ENCODE measurements at regions not wholly inside any gene's neighbourhood (a gene's known extent, or its start where the extent isn't known, plus 50 kb on each side); places are given as distances from the start of the nearest gene placed in this dataset.
"Not testable (repeated sequence)": the region's sequence is repeated elsewhere in the genome, so short reads cannot be mapped to it uniquely, and the experiment has no call there.

- no peak for FAIRE-seq
These were observed 161.7 kb downstream of the SMARCA1 start for GRCh38 chrX:129361576-129361975.

- no peak for FAIRE-seq
These were observed 163.1 kb downstream of the SMARCA1 start for GRCh38 chrX:129360175-129360574.

DNA sequence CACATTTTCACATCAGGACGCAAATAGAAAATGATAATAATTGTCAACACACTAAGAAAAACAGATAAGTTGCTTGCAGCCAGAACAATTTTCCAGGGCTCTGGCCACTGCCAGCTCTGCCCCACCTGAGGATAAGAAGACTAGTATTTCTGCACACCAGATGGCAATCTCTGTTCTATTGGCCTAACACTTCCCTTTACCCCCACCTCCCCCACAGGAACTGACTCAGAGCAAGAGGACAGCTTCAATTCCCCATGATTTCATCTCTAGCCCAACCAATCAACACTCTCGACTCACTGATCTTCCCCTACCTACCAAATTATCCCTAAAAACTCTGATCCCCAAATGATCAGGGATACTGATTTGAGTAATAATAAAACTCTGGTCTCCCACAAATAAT lies 164.0 kb downstream of the SMARCA1 start:
- no peak for FAIRE-seq

- not testable (repeated sequence) for FAIRE-seq
These were observed 165.9 kb downstream of the SMARCA1 start for GRCh38 chrX:129357428-129357827.

DNA sequence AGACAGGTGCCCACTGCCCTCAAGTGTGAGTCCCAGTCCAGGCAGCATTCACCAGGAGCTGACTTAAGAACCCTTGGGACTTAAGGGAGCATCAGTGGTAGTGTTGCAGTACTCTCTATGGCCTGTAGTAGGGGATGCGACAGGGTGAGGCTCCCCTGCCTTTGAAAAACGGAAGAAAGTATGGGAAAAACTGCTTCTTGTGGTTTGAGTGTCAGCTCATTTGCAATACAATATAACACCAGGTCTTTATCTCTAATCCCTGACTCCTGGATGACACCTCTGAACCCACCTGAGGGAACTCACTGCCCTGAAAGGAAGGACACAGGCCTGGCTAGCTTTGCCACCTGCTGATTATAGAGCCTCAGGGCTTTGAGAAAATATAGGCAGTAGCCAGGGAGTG lies 176.0 kb downstream of the SMARCA1 start:
- no peak for FAIRE-seq

GRCh38 chrX:129346574-129346973 lies 176.7 kb downstream of the SMARCA1 start:
- FAIRE-seq: no peak

DNA sequence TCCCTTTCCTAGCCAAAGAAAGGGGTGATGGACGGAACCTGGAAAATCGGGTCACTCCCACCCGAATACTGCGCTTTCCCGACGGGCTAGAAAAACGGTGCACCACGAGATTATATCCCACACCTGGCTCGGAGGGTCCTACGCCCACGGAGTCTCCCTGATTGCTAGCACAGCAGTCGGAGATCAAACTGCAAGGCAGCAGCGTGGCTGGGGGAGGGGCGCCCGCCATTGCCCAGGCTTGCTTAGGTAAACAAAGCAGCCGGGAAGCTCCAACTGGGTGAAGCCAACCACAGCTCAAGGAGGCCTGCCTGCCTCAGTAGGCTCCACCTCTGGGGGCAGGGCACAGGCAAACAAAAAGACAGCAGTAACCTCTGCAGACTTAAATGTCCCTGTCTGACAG lies 186.0 kb downstream of the SMARCA1 start:
- FAIRE-seq: not testable (repeated sequence)

DNA sequence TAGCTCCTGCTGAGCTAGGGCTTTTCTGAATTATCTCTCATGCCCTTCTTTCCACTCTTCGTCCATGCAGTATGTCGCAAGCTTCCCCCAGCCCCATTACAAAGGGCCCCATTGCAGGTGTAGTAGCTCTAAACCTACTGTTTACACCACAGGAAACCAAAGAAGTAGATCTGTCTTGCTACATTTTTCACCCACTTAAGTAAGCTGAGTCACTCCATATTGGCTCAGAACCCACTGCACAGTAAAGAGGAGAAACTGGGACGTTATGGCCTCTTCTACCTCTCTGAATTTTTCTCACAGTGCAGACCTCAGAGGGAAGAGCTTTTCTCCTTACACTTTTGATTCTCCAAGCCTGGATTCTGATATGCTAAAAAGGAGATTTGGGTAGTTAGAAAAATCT lies 200.2 kb downstream of the SMARCA1 start:
- no peak for FAIRE-seq

GRCh38 chrX:129318375-129318774 lies 204.9 kb downstream of the SMARCA1 start:
- no peak for FAIRE-seq

- FAIRE-seq: no peak
These were observed 206.8 kb downstream of the SMARCA1 start for GRCh38 chrX:129316461-129316860.

DNA sequence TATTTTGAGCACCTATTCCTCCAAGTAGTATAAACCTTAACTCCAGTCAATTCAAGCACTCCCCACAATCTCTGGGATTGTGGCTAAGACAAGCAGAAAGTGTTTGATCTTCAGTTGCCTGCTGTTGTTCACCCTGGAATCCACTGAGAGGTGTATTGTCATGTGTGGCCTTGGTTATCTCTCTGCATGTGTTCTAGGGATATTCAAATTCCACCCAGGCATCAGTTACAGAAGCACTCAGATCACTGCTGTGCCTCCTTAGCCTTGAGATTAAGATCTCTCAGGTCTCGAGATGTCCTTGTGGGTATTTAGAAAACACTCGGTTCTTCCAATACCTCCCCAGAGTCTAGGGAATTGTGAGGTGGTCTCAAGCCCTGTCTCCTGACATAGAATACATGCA lies 213.3 kb downstream of the SMARCA1 start:
- no peak for FAIRE-seq

DNA sequence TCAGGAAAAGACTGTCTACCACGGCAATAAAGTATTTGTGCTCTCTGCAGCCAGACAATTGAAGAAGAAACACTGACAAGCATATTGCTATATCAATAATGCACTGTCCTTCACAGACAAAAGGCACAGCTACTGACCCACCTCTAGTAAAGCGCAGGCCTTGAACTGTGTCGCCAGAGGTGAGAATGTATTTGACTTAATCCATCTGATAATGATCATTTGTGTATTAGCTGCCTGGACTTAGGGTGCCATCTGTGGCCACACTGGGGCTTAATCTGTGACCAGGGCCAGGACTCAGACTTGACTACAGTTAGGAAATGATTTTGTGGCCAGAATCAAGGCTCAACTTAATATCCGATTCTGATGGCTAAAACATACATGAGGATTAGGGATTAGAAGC lies 260.4 kb downstream of the SMARCA1 start:
- no peak for FAIRE-seq

- not testable (repeated sequence) for FAIRE-seq
These were observed 267.8 kb downstream of the SMARCA1 start for GRCh38 chrX:129255516-129255915.

DNA sequence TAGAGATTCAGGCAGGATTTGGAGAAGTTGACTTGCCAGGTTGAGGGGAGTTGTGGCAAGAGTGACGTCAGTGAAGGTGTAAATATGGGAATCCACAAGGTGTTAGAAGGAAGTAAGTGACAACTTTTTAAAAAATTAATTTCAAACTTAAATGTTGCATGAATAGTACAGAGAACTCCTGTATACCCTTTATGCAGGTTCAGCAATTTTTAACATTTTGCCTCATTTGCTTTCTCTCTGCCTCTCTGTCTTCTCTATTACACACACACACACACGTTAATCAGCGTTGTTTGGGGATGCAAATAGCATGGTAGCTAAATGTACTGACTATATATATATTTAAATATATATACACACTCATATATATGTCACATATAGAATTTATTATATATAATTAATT lies 273.7 kb downstream of the SMARCA1 start:
- no peak for FAIRE-seq

- FAIRE-seq: no peak
These were observed 275.6 kb downstream of the SMARCA1 start for GRCh38 chrX:129247642-129248041.

DNA sequence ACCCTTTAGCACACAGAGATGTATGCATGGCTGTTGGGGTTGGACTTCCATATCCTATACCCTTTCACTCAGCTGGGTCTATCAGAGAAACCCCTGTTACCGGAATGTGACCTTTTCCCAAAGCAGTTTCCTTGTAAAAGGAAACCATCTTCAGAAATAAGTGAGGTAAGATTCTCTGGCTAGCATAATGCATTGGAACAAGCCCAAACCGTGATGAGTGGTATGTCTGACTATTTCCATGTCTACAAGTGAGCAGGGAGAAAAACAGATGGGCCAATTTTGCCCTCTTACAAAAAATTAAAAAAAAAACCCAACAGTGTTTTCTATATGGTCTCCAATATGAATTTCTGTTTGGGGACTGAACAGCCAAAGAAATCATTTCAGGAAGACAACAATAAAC lies 283.9 kb downstream of the SMARCA1 start:
- no peak for FAIRE-seq

DNA sequence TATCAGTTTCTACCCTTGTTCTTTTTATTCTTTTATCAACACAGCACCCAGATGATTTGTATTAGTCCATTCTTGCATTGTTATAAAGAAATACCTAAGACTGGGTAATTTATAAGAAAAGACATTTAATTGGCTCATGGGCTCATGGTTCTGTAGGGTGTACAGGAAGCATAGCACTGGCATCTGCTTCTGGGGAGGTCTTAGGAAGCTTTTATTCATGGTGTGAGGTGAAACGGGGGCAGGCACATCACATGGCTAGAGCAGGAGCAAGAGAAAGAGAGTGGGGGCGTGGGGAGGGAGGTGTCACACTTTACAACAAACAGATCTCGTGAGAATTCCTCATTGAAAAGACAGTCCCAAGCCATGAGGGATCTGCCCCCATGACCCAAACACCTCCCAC lies 285.3 kb downstream of the SMARCA1 start:
- no peak for FAIRE-seq

DNA sequence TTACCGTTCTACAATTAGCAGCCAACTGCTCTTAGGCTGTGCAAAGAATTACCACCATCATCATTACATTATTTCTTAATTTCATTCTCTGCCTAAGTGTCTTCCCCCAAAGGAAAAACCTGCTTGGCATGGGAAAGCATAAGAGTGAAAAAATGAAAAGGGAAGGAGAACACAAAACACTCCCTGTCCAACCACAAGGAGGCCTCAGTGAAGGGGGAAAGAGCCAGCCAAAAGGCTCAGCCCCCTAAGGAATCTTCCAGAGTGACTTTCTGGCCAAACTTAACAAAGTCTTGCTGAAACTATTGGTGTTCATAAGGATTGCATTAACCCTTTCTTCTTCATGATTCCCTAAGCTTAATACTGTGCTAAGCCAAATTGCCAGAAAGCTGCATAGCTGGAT lies 287.4 kb downstream of the SMARCA1 start:
- FAIRE-seq: no peak

DNA sequence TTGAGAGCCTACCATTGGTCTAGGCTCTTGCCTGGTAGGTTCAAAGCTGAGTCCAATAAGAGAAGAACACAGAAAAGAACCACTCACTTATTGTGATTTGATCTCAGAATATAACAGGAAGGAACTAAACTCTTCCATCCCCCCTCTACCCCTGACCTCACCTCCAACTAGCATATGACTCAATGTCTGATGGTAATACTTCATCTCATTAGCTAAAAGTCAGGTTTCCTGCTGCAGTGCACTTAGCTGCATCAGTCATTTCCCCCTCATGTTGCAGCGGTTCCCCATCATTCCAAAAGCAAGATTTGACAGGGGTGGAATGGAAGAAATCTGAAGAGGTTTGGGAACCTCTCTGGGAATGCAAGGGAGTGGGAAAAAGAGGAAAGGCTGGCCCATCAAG lies 289.5 kb downstream of the SMARCA1 start:
- no peak for FAIRE-seq

DNA sequence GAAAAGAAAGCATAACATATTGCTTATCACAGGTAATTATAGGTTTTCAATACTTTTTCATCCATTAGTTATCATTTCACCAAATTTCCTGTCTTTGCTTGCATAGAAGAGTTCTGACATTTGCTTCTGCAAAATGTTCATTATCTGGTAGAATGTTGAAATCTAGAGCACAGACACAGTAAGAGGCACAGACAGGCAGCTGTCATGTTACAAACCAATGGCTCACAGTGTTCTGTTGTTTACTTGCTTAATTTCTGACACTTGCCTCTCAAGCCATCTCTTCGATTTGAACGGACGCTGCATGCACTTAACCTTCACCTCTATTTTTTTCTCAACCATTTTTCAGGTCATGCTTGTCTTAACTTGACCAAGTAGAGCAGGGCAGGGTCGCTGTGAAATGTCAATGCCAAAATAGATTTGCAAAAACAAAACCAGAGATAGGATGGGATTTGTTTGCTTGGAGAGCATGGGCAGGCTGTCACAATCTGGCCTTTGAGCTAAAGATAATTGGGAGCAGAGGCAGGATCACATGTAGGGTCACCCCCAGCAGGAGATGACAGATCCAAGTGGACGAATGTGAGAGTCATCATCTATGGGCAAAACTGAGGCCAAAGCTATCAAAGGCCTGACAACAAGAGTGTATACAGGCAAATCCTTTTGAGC lies 292.3 kb downstream of the SMARCA1 start:
- no peak for FAIRE-seq

DNA sequence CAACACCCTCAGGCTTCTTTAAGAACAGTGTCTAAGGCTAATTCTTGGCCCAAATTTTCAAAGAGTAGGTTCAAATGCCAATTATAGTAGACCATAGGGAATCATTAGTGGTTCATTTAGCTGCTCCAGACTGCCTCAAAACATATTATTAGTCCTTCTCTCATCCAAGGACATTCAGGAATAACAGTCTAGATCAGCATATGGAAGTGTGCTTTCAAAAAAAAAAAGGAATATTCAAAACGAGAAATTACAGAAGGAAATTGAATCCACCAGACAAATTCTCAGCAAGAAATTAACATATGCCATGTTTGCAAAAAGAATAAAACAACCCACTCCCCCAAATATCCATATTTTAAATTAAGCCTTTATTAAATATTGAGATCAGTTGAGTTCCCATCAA lies 293.1 kb downstream of the SMARCA1 start:
- FAIRE-seq: no peak

DNA sequence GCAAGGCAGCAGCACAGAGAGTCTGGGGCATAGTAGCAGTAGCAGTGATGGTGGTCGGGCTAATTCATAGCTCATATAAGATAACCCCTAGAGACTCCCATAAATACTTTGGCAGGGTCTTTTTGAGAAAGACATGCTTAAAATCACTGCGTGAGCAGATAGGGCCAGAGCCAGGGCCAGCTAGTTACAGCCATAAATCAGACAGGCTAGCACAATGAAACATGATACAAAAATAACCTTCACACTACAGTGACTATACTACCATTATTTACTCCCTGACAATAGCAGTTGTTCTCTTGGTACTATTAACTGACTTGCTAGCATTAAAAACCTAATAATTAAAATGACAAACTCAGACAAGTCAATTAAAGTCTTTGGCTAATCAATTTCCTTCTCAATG lies 295.9 kb downstream of the SMARCA1 start:
- FAIRE-seq: no peak

DNA sequence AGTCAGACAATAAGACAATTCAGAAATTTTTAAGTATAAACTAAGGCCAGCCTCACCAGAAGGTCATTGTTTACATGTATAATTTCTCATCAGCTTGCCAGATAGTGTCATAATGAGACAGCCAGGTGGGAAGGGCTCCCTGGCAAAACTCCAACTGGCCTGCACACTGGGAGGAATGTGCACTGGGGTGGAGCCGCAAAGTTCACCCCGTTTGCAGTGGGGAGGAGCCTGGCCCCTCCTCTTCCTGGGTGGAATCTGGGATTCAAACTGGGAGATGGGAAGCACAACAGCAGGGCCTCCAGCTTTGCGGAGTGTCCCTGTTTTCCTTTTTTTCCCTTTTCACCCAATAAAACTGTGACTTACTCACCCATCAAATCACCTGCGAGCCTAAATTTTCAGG lies 329.9 kb downstream of the SMARCA1 start:
- no peak for FAIRE-seq

- no peak for FAIRE-seq
These were observed 335.1 kb downstream of the SMARCA1 start for GRCh38 chrX:129188231-129188630.

- no peak for FAIRE-seq
These were observed 346.6 kb downstream of the SMARCA1 start for GRCh38 chrX:129176710-129177109.

GRCh38 chrX:129161108-129161507 lies 362.2 kb downstream of the SMARCA1 start:
- no peak for FAIRE-seq

Measured in islet of Langerhans (tissue), 1 donor.